ENCODE measurements at regions not wholly inside any gene's neighbourhood (a gene's known extent, or its start where the extent isn't known, plus 50 kb on each side); places are given as distances from the start of the nearest gene placed in this dataset.

DNA sequence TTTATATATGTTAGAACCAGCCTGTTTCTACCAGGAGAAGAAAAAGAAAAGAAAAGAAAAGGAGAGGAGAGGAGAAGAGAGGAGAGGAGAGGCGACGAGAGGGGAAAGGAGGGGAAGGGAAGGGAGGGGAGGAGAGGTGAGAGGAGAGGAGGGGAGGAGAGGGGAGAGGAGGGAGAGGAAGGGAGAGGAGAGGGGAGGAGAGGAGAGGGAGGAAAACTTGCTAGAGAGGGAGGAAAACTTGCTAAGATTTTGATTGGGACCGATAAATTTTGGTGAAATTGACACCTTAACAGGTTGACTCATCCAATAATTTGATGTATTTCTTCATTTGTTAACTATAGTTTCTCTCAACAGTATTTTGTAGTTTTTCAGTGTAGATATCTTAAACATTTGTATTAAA, 164.0 kb upstream of the SYT1 start:
- TF ChIP-seq, protein P1, sequence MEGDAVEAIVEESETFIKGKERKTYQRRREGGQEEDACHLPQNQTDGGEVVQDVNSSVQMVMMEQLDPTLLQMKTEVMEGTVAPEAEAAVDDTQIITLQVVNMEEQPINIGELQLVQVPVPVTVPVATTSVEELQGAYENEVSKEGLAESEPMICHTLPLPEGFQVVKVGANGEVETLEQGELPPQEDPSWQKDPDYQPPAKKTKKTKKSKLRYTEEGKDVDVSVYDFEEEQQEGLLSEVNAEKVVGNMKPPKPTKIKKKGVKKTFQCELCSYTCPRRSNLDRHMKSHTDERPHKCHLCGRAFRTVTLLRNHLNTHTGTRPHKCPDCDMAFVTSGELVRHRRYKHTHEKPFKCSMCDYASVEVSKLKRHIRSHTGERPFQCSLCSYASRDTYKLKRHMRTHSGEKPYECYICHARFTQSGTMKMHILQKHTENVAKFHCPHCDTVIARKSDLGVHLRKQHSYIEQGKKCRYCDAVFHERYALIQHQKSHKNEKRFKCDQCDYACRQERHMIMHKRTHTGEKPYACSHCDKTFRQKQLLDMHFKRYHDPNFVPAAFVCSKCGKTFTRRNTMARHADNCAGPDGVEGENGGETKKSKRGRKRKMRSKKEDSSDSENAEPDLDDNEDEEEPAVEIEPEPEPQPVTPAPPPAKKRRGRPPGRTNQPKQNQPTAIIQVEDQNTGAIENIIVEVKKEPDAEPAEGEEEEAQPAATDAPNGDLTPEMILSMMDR (IDR thresholded peaks at IDR 0.05), result no peak
- no peak for TF ChIP-seq EZH2phosphoT487 (IDR thresholded peaks at IDR 0.05)

Data from neural progenitor cell (in vitro differentiated cells).